HL-60 (cell line): ENCODE measurements at regions not wholly inside any gene's neighbourhood (a gene's known extent, or its start where the extent isn't known, plus 50 kb on each side); places are given as distances from the start of the nearest gene placed in this dataset.

Source experiments
- TF ChIP-seq, protein P1 (sequence below): IDR thresholded peaks from one replicate; pipeline ENCODE4 v1.5.1; 2011; ENCODE audit warnings: low read length, control low read depth, inconsistent platforms; ENCODE audit not compliant: insufficient read depth
- TF ChIP-seq, protein P2 (sequence below): IDR thresholded peaks from 2 replicates; pipeline ENCODE4 v1.6.1; 2012; ENCODE audit warnings: low read depth; ENCODE audit not compliant: insufficient replicate concordance

DNA sequence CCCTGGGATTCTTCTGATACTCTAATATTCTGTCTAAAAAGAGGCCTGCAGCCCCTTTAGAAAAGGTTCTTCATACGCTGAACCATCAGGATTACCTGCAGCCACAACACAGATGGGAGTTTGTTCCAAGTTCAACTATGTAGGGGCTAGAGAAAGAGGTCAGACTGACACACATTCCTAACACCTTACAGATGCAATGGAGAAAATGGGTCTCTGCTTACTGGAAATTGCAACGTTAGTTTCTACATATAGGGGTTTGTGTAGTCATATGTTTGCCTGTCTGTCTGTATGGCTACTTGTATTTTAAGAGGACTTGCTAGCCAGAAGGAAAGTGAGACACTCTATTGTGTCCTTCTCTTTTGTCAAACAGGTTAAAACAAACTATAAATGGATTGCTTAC lies 618.5 kb downstream of the INHBA start:
- TF ChIP-seq, protein P1, sequence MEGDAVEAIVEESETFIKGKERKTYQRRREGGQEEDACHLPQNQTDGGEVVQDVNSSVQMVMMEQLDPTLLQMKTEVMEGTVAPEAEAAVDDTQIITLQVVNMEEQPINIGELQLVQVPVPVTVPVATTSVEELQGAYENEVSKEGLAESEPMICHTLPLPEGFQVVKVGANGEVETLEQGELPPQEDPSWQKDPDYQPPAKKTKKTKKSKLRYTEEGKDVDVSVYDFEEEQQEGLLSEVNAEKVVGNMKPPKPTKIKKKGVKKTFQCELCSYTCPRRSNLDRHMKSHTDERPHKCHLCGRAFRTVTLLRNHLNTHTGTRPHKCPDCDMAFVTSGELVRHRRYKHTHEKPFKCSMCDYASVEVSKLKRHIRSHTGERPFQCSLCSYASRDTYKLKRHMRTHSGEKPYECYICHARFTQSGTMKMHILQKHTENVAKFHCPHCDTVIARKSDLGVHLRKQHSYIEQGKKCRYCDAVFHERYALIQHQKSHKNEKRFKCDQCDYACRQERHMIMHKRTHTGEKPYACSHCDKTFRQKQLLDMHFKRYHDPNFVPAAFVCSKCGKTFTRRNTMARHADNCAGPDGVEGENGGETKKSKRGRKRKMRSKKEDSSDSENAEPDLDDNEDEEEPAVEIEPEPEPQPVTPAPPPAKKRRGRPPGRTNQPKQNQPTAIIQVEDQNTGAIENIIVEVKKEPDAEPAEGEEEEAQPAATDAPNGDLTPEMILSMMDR, result no peak
- TF ChIP-seq, protein P2, sequence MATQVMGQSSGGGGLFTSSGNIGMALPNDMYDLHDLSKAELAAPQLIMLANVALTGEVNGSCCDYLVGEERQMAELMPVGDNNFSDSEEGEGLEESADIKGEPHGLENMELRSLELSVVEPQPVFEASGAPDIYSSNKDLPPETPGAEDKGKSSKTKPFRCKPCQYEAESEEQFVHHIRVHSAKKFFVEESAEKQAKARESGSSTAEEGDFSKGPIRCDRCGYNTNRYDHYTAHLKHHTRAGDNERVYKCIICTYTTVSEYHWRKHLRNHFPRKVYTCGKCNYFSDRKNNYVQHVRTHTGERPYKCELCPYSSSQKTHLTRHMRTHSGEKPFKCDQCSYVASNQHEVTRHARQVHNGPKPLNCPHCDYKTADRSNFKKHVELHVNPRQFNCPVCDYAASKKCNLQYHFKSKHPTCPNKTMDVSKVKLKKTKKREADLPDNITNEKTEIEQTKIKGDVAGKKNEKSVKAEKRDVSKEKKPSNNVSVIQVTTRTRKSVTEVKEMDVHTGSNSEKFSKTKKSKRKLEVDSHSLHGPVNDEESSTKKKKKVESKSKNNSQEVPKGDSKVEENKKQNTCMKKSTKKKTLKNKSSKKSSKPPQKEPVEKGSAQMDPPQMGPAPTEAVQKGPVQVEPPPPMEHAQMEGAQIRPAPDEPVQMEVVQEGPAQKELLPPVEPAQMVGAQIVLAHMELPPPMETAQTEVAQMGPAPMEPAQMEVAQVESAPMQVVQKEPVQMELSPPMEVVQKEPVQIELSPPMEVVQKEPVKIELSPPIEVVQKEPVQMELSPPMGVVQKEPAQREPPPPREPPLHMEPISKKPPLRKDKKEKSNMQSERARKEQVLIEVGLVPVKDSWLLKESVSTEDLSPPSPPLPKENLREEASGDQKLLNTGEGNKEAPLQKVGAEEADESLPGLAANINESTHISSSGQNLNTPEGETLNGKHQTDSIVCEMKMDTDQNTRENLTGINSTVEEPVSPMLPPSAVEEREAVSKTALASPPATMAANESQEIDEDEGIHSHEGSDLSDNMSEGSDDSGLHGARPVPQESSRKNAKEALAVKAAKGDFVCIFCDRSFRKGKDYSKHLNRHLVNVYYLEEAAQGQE, result no peak
